AG04449 (cell line): ENCODE measurements at regions not wholly inside any gene's neighbourhood (a gene's known extent, or its start where the extent isn't known, plus 50 kb on each side); places are given as distances from the start of the nearest gene placed in this dataset.

Experiments used
- CTCF ChIA-PET: fragments of 350-600 bp; formaldehyde crosslinking; extraction: SDS; loops from one replicate; lab custom pipeline; 2021; ENCODE audit warnings: antibody characterized with exemption; lab: Yijun Ruan, JAX
- POLR2A ChIA-PET: fragments of 400-600, 350-600 bp; formaldehyde crosslinking; extraction: SDS; loops from one replicate; lab custom pipeline; 2020; ENCODE audit warnings: antibody characterized with exemption, inconsistent platforms; lab: Yijun Ruan, JAX
- DNase-seq: peaks from one replicate; pipeline ENCODE4 v3.0.0-alpha.2; 2010; ENCODE audit warnings: low read depth, low spot score
- H3K4me3 ChIP-seq: 2 replicates; pipeline ENCODE4 v1.5.1; 2011; ENCODE audit warnings: low read depth, mild to moderate bottlenecking, control low read depth, low read length
- CTCF ChIP-seq: IDR thresholded peaks from one replicate; pipeline ENCODE4 v1.5.1; 2011; ENCODE audit warnings: mild to moderate bottlenecking, moderate library complexity, low read length, control low read depth, inconsistent platforms; ENCODE audit not compliant: insufficient read depth; ENCODE audit errors: missing control alignments

GRCh38 chr10:123549761-123550454 lies 116.2 kb upstream of the GPR26 start:
- no peak for DNase-seq
- CTCF ChIA-PET = interaction anchor here (0.8 to 0.9 kb wide), 2 partner anchors 8 to 507 kb away, joined by 3 read pairs; no protein-coding TSS in a partner anchor
- TF ChIP-seq CTCF = no peak
- POLR2A ChIA-PET = no interaction called here
- no peak overlapping the region for H3K4me3 ChIP-seq

- ChIA-PET CTCF (no interaction called here), POLR2A (no interaction called here)
- TF ChIP-seq CTCF = no peak
- H3K4me3 ChIP-seq = no peak overlapping the region
- DNase-seq = no peak
These were observed 115.5 kb upstream of the GPR26 start for GRCh38 chr10:123550675-123551096.

- H3K4me3 ChIP-seq = no peak overlapping the region
- DNase-seq = no peak
- TF ChIP-seq CTCF = no peak
- ChIA-PET CTCF (no interaction called here), POLR2A (no interaction called here)
These were observed 114.9 kb upstream of the GPR26 start for GRCh38 chr10:123551259-123551658.

GRCh38 chr10:123552760-123553554 lies 113.2 kb upstream of the GPR26 start:
- ChIA-PET POLR2A (no interaction called here), CTCF (no interaction called here)
- no peak for DNase-seq
- no peak for TF ChIP-seq CTCF
- H3K4me3 ChIP-seq = no peak overlapping the region

- TF ChIP-seq CTCF = no peak
- POLR2A ChIA-PET = no interaction called here
- DNase-seq = no peak
- CTCF ChIA-PET = no interaction called here
- no peak overlapping the region for H3K4me3 ChIP-seq
These were observed 112.2 kb upstream of the GPR26 start for GRCh38 chr10:123553810-123554430.

- POLR2A ChIA-PET = no interaction called here
- no peak overlapping the region for H3K4me3 ChIP-seq
- CTCF ChIA-PET = interaction anchor here (1.2 kb wide), 1 partner anchor 511 kb away, joined by 3 read pairs; no protein-coding TSS in a partner anchor
- no peak for TF ChIP-seq CTCF
- no peak for DNase-seq
These were observed 111.5 kb upstream of the GPR26 start for GRCh38 chr10:123554656-123555055.
